SIG-M5 treated with dmso at 0.1 percent for 504 hours (cell line): ENCODE measurements at regions not wholly inside any gene's neighbourhood (a gene's known extent, or its start where the extent isn't known, plus 50 kb on each side); places are given as distances from the start of the nearest gene placed in this dataset.

Experiments
- DNase-seq: peaks from one replicate; lab custom pipeline; 2025; ENCODE audit not compliant: unreplicated experiment; lab: John Stamatoyannopoulos, UW

DNA sequence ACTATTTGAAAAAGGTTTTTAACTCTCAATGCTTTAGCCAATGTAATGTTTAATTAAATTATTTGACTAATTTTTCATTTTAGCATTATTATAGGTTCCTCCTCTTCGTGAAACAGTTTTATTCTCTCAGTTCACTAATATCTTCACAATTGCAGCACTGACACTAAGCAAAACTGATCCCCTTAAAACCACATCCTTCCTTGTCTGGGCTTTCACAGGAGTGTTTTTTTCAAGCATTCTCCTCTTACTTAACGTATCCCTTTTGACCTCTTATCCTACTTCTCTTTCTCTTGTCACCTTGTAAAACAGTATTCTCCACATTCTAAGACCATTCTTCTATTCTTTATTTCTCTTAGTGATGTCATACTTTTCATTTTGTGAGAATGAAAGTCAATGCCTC is 112.8 kb downstream of the DSC3 start:
- DNase-seq: no peak

DNA sequence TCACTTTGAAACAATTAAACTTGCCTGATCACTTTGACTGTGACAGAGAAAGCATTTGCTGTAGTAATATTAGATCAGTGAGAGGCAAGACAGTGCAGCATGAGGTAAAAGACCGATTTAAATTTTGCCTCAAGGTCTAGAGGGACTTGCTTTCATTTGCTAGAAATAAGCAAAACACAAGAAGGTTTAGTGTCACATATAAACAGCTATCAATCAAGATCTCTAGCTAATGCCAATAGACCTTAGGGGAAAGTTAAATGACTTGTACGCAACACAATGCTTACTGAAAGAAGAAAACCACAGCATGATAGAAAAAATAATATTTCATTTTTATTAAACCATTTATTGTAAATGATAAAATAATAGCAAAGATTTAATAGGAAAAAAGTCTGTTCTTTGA is 113.5 kb downstream of the DSC3 start:
- DNase-seq: no peak

DNA sequence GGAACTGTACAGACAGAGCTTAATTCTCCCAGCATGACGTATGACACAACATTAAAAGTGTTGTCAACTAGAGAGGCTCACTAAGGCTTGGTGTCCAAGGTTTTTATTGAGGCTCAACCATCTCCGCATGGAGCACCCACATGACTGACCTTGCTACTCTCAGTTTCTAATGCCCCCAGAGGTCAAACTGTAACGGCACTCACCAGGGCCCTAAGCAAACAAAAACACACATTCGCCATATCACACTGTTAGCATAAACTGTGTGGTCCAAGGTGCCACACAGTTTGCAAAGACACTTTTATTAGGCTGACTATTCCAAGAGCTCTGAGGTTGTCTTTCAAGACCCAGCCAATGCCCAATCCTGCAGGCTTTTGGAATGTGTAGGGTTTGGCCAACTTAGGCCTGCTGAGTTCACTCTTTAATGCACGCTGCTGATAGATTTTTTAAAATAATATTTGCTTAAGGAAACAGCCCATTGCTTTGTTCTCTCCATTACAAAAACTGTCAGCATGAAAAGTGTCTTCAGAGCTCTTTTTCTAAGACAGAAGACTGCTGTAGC is 114.9 kb downstream of the DSC3 start:
- no peak for DNase-seq

DNA sequence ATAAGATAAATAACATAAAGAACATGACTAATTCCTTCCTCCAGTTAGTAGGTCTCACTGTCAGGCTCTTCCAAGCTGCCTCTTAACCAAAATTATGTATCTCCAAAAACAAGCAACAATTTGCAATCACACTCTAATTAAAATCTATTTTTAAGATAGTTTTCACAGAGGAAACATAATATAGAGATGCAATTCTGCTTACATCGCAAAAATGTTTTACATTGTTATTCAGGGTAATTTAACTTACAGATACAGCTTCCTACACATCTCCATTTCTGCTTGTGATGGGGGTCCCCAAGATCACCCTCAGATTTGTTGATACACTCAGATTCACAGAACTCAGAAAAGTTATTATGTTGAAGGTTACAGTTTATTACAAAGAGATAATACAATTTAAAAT is 115.5 kb downstream of the DSC3 start:
- no peak for DNase-seq

DNA sequence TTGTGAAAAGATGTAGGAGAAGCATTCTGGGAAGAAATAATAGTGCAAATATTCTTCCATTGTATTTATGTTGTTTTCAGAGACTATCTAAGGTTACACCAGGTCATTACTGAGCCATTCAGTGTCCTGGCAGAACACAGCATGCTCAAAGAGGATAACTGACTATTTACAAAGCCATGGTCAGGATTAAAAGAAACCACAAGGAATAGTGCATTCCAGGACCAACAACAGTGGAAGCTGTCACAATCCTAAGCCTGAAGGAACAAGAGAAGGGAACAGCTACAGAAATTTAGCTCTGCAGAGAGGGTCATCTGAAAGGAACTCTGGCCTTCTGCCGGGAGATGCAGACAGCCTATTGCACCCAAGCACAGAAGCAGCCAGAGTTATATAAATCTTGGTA is 116.7 kb downstream of the DSC3 start:
- no peak for DNase-seq

DNA sequence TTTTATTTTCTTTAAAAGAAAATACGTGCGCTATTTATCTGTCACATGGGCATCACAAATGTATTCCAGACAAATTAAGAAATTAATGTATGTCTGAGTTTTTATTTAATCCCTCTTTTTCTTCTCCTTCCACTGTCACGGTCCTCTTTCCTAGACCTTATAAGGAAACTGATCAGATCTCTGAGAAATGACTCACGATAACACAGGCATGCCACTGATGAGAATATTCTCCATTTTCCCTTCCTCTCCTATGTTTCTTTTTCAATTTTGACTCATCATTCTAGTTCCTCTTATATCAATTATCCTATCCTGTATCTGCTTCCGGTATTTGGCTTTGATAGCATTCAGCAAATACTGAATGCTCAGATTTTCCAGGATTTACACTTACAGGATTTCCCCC is 121.8 kb downstream of the DSC3 start:
- no peak for DNase-seq

DNA sequence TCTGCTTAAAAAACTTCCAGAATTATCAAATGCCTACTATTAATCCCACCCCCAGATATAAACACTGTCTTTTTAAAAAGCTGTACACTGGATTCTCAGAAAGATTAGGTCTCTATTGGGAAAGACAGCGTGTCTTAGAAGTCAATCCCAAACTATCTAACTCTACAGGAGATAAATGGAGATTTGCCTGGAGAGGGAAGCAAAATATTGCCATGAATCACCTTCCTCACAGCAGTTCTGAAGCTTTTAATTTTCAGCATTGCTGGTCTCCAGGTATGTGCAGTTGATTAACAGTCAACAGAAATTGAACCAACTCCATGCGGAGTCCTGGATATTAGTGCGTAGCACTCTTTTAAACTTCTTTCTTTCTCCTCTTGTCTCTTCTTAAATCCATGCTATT is 122.2 kb downstream of the DSC3 start:
- DNase-seq: no peak

DNA sequence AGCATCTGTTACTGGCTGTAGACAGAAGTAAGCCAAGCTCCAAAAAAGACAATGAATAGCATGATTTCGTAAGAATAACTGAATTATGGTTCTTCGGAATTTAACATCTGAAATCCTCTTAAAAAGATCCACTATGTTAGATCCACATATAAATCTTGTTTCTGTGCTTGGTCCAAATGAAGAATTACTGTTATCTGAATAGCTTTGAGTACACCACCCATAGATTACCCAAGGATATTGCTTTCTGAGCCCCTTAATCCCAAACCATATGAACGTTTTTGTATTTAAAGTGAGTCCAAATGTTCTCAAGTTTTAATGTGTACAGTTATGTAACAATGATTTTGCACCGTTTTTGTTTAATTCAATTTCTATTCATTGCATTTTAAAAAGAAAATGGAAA is 124.9 kb downstream of the DSC3 start:
- DNase-seq: no peak

DNA sequence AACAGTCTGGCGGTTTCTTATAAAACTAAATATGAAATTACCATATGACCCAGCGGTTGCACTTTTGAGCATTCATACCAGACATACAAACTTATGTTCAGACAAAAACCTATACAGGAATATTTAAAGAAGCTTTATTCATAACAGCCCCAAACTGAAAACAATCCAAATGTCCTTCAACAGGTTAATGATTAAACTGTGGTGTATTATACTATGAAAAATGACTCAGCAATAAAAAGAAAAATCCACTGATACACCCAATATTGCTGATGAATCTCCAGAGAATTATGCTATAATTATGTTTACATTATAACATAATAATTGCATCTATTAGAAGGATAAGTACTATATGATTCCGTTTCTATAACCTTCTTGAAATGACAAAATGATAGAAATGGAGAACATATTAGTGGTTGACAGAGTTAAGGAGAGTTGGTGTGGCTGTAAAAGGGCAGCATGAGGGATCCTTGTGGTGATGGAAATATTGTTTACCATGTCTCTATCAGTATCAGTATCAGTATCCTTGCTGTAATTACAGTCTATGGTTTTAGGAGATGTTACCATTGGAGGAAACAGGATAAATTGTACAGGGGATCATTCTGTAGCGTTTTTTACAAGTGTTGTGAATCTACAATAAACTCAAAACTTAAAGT is 127.1 kb downstream of the DSC3 start:
- DNase-seq: no peak

DNA sequence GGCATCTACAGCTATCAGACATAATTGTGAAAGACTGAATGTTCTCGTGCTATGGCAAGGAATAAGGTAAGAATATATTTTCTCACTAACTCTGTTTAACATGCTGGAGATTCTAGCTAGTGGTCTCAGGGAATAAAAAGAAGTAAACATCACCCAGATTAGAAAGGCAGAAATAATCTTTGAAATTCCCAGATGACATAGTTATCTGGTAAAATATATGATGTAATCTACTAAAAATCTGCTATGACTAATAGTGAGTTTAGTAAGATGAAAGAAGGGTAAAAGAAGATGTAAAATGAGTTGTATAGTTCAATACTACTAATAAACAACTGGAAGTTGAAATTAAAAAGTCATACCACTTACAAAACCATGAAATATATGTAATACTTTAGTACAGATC is 134.2 kb downstream of the DSC3 start:
- DNase-seq: no peak

DNA sequence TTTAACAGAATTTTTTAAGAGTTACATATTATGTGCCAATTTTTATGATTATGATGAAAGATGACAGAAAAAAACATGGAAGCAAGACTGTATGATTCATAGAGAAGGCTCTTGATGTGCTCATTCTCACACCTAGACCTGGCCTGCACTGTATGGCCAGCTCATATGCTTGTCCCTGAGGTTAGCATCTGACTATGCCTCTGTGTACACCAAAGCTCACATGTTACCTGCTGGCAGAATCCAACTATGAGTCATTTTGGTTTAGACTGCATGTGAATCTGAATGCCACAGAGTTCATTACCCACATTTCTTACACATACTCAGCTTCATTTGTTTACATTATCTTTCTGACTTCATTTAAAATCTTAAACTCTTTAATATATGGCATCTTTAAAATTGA is 139.0 kb downstream of the DSC3 start:
- DNase-seq: no peak

DNA sequence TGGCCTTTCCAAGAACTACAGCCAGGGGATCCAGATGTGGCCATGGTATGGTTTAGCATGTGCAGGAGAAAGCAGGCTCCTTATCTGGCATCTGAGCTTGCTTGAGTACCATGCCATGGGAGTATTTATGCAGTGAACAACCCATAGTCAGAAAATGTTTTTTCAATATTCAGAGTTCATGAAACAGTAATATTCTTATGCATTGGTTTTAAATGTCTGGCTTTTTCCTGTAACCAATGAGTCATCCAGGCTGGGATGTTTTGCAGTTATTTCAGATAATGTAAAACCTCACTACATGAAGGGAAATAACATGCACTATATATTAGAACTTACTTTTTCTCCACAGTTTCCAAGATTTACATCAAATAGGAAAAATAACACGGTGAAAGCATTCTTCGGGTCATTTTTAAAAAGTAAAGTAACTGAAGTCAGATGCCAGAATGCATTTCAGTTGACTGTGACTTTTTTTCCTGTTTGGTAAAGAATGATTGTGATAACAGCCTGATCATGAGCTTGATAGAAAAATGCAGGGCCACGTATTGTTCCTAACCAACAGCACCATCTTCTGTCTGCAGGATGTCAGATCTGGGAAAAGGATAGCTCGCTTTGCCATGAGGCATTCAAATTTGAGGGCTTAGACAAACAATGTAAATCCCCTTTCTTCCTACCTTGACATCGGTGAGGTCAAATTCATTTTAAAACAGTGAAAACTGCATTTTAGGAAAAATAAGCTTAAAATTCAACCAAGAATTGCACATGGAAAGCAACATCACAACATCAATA is 152.8 kb downstream of the DSC3 start:
- DNase-seq: no peak

DNA sequence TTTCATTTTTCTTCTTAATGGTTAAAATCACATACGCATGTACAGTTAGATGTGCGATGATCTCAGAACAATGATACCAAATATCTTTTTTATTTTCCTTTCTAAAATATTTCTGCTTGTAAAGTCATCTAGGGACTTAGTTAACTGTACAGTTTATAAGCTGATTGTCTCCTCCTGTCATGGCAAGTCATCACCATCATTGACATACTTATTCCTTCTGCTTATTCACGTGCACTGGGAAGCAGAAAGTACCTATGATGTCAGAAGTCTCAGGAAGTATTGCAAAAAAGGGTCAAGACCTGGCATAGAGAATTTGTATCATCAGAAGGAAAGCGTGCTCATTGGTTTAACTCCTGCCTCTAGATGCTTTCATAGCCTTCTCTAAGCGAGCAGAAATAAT is 154.2 kb downstream of the DSC3 start:
- DNase-seq: no peak

DNA sequence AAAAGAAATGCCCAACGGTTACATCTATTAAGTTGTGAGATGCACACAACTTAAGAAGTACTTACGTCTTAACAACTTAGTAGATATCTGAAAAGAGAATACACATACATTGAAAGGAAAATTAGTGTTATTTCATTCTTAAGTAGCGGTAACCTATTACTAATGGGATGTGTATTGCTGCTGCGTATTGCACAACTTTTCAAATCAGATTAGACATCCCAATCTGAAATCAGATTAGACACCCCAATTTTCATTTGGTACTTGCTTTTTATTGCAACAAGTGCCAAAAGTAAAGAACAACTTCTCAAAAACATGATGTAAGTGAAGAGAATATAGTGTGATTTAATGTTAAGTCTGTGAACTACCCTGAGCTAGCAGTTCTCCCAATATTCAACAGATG is 155.5 kb downstream of the DSC3 start:
- no peak for DNase-seq

DNA sequence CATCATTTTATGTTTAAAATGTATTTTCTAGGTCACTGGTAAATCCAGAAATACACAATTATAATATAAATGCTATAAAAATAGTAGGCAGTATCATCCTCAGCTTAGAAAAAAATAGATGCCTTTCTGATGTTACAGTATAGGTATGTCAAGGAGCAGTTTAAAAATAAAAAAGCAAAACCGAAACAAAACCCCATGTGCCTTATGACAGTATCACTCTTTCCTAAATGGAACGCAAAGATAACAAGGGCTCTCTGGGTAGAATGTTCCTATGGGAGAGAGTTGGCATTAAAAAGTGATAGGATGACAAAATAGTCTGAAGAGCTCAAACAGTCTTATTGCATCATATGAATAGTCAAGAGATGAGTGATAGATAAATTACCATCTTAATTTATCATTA is 172.1 kb downstream of the DSC3 start:
- DNase-seq: no peak

DNA sequence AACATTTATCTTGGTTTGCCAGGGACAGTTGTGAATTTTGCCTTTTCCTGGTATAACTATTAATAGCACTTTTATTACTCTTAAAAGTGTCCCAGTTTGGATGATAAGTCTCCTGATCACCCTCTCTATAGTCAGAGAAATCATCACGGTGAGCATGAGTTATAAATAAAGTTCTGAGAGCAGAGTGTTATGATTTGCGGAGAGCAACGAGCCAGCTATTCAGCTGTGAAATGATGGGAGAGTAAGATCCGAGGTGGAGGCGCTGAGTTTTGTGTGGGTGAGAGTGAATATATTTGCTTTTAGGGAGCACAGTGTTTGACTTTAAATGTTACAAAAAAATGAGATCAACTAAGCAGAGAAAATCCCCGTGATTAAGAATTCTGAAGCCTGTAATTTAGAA is 179.6 kb downstream of the DSC3 start:
- DNase-seq: no peak

DNA sequence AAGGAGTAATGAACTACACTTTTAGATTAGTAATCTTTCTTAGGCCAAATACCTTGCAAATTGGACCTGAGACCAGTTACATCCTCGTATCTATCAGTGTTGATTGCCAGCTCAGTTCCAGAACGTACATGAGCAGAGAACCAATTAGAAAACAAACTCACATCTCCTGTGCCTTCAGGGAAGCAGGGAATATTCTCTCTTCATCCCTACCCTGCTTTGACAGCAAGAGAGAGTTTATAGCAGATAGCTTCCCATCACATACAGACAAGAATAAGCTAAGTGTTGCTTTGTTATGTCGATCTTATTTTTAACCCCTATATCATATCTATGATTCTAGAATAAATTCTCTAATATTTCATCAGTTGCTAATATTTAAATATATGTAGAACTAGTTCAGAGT is 181.8 kb downstream of the DSC3 start:
- no peak for DNase-seq

DNA sequence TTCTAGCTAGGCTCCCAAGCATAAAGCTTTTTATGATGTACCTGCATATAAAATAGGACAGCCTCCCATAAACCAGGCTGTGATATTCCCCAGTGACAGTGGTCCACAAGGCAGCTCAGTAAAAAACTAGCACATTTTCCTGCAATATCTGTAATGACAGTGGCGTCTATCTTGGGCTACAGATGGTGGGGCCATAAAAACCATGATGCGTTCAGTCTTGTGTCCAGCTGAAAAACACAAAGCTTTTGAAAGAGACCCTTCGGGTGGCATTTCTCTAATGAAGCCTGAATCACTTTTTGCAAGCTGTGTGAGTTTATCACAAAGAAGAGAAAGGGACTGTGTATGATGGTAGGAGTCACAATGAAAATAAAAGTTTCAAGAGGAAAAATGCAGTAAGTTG is 183.5 kb downstream of the DSC3 start:
- no peak for DNase-seq

DNA sequence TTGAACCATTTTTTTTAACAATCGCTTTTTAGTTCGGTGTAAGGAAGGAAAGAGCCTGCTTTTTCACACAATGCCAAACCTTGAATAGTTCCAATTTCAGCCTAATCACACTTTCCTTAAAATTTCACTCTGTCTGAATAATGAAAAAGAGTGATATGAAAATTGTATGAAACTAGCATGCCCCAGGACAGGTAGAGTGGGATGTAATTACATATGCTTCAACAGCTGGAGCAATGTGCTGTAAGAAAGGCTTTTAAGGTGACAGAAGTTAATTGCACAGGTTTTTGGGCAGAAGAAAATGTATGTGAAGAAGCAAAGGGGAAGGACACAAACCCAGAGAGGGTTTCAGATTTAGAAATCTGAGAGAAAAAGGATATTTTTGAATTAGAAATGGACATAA is 184.0 kb downstream of the DSC3 start:
- no peak for DNase-seq

DNA sequence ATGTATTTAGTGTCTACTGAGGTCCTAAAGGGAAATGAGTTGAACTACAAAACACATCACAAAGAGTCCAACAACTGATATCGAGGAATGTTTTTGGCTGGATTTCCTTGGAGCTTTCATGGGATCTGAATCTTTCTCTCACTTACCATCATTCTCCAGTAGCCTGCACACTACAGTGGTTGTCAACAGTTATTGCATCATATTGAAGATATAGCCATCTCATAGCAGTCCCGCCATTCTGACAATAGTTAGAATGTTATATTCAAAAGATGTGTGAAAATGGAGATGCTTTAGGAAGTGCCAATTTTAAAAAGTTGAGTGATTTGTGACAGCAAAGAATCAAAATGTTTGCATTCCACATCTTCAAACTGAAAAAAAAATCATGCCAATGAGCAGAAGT is 186.8 kb downstream of the DSC3 start:
- no peak for DNase-seq

DNA sequence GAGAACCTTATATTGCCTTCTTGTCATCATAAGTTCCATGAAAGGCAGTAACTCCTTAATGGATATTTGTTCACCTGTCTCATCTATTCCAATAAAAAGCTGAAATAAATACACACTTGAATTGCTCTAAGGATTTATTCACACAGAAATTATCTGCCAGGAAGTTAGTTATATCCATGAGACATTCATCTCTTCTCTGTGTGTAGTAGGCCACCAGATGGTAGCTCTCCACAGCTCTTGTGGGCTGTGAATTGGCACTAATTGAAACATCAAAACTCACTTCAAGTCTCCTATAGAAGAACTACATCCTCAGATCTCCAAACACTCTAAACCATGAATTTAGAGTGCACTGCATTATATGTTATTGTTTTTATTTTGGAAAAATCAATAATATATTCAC is 189.6 kb downstream of the DSC3 start:
- no peak for DNase-seq

DNA sequence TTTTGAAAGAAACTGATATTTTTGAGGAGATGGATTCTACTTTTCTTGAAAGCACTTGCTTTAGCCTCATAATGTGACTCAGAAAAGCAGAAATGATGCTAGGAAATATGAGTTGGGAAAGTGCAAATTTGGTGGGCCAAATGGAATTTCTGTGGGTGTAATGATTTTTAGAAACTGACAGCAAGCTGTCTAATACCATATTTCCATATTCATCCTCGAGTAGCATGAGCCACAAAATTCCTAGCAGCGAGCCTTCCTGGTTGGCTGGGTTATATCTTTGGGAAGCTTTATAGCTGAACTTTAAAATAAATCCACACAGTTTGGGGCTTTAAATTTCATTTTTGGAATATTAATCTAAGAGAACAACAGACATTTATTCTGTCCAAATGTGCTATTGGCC is 190.0 kb downstream of the DSC3 start:
- no peak for DNase-seq
